Panc1 (cell line): ENCODE measurements at regions not wholly inside any gene's neighbourhood (a gene's known extent, or its start where the extent isn't known, plus 50 kb on each side); places are given as distances from the start of the nearest gene placed in this dataset.

Experiments
- ATAC-seq: fragments of 200-7000 bp; cut with Tn5 transposase; 2 replicates; pipeline ENCODE4 v1.9.1; 2020; ENCODE audit warnings: mild to moderate bottlenecking, moderate library complexity
- BruUV-seq: library from RNA; stranded (reverse); fragments of 400-500 nt; replicated peaks from 2 replicates; lab custom pipeline; 2021; lab: Mats Ljungman, UMichigan
- CTCF ChIA-PET: fragments of 300-600 bp; sonication (Branson Sonifier 250); formaldehyde crosslinking; loops from one replicate; lab custom pipeline; 2022; ENCODE audit warnings: antibody characterized with exemption; lab: Charles Lee
- POLR2A ChIA-PET: fragments of 300-600 bp; sonication (Branson Sonifier 250); formaldehyde crosslinking; loops from one replicate; lab custom pipeline; 2022; ENCODE audit warnings: antibody characterized with exemption; lab: Charles Lee
- DNase-seq: peaks from one replicate; pipeline ENCODE4 v3.0.0-alpha.2; 2010; ENCODE audit warnings: low read depth, low spot score
- H3K27ac ChIP-seq: 2 replicates; pipeline ENCODE4 v1.5.1; 2011; ENCODE audit warnings: mild to moderate bottlenecking, low read length, inconsistent platforms
- H3K27me3 ChIP-seq: fragments of 200-500 bp; sonication (Bioruptor generic); 2 replicates; pipeline ENCODE4 v1.6.0; 2014; ENCODE audit warnings: low read length, inconsistent platforms; ENCODE audit not compliant: control insufficient read depth, insufficient read depth
- H3K36me3 ChIP-seq: fragments of 200-500 bp; sonication (Bioruptor generic); 2 replicates; pipeline ENCODE4 v1.5.1; 2014; ENCODE audit warnings: inconsistent platforms, mild to moderate bottlenecking, low read length, moderate library complexity; ENCODE audit not compliant: control insufficient read depth, insufficient read depth
- H3K4me1 ChIP-seq: 2 replicates; pipeline ENCODE4 v1.5.1; 2011; ENCODE audit warnings: inconsistent platforms, mild to moderate bottlenecking, low read length, moderate library complexity; ENCODE audit not compliant: control insufficient read depth, insufficient read depth
- H3K4me3 ChIP-seq, 2 experiments: 2 replicates each; pipeline ENCODE4 v1.5.1; 2011 to 2012; ENCODE audit warnings: low read depth in 2 of 2, low read length in 2 of 2, mild to moderate bottlenecking in 2 of 2, inconsistent platforms in 1 of 2, moderate library complexity in 1 of 2
- H3K9me3 ChIP-seq: fragments of 200-500 bp; sonication (Bioruptor generic); 2 replicates; pipeline ENCODE4 v1.5.1; 2014; ENCODE audit warnings: low read depth, mild to moderate bottlenecking, inconsistent platforms, low read length, moderate library complexity; ENCODE audit not compliant: control insufficient read depth, insufficient read depth
- CTCF ChIP-seq: fragments of 450-650 bp; IDR thresholded peaks from 2 replicates; pipeline ENCODE4 v1.5.1; 2017; ENCODE audit warnings: mild to moderate bottlenecking
- POLR2AphosphoS5 ChIP-seq: IDR thresholded peaks from 2 replicates; pipeline ENCODE4 v1.6.1; 2012; ENCODE audit warnings: mild to moderate bottlenecking, low read depth, low read length, moderate library complexity
- SIN3A ChIP-seq: IDR thresholded peaks from 2 replicates; pipeline ENCODE4 v1.6.1; 2012; ENCODE audit warnings: low read depth, mild to moderate bottlenecking, low read length, moderate library complexity, borderline replicate concordance; ENCODE audit not compliant: insufficient read depth
- TCF7L2 ChIP-seq: IDR thresholded peaks from 2 replicates; pipeline ENCODE4 v1.6.1; 2011; ENCODE audit warnings: mild to moderate bottlenecking, low read depth, low read length, inconsistent platforms
- in situ Hi-C: cut with HindIII; loops from 2 replicates; pipeline ENCODE4 v1.10.0; 2016; ENCODE audit warnings: low sequenced_read_pairs, low pct_unique_long_range_greater_than_20kb
- intact Hi-C: fragments of 100-400 bp; cut with micrococcal nuclease; formaldehyde crosslinking; loops from one replicate; pipeline ENCODE4 v1.10.0; 2022; ENCODE audit not compliant: unreplicated experiment
- TF ChIP-seq, protein P1 (sequence below), 2 experiments: IDR thresholded peaks; 2 replicates each; pipeline ENCODE4 v1.6.1; 2011 to 2012; ENCODE audit warnings: low read depth in 2 of 2, control low read depth in 1 of 2, low read length in 1 of 2, mild to moderate bottlenecking in 1 of 2, moderate library complexity in 1 of 2; ENCODE audit not compliant: insufficient read depth in 1 of 2

DNA sequence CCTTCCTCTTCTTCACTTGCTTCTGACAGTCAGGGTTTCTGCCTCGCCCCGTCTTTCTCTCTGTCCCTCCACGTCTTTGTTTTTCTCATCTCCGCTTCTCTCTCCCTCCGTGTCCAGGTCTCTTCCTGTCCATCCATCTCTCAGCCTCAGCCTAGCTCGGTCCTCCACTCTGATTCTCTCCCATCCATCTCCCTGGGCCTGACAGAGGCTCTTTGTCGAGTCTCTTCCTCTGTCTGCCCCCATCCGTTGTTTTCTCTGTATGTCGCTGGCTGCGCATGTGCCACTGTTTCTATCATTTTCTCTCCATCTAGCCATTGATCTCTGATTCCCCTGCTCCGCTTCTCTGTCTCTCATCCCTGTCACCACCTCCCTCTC lies 328.9 kb upstream of the TBX3 start:
- Histone ChIP-seq H3K27ac (no peak overlapping the region), H3K27me3 (no peaks in the 10 kb centered on the region; the same call in 1 of the 2 replicates), H3K4me1 (no peaks in the 10 kb centered on the region), H3K4me3 (no peak overlapping the region), H3K9me3 (no peaks in the 10 kb centered on the region), H3K36me3 (no peaks in the 10 kb centered on the region)
- ChIA-PET POLR2A (interaction anchor here (0.7 kb wide), 1 partner anchor 262 kb away, joined by 5 read pairs; no protein-coding TSS in a partner anchor), CTCF (no interaction called here)
- ATAC-seq (no peak), DNase-seq (no peak)
- intact Hi-C loops (no loop called here), in situ Hi-C loops (no loop called here)
- BruUV-seq, result no TSS peak
- TF ChIP-seq, protein P1, sequence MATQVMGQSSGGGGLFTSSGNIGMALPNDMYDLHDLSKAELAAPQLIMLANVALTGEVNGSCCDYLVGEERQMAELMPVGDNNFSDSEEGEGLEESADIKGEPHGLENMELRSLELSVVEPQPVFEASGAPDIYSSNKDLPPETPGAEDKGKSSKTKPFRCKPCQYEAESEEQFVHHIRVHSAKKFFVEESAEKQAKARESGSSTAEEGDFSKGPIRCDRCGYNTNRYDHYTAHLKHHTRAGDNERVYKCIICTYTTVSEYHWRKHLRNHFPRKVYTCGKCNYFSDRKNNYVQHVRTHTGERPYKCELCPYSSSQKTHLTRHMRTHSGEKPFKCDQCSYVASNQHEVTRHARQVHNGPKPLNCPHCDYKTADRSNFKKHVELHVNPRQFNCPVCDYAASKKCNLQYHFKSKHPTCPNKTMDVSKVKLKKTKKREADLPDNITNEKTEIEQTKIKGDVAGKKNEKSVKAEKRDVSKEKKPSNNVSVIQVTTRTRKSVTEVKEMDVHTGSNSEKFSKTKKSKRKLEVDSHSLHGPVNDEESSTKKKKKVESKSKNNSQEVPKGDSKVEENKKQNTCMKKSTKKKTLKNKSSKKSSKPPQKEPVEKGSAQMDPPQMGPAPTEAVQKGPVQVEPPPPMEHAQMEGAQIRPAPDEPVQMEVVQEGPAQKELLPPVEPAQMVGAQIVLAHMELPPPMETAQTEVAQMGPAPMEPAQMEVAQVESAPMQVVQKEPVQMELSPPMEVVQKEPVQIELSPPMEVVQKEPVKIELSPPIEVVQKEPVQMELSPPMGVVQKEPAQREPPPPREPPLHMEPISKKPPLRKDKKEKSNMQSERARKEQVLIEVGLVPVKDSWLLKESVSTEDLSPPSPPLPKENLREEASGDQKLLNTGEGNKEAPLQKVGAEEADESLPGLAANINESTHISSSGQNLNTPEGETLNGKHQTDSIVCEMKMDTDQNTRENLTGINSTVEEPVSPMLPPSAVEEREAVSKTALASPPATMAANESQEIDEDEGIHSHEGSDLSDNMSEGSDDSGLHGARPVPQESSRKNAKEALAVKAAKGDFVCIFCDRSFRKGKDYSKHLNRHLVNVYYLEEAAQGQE (IDR thresholded peaks at IDR 0.05; ENCODE audit: insufficient read depth in 1 of 2, low read depth in 2 of 2, low read length in 1 of 2), result no peak
- no peak for TF ChIP-seq CTCF
- no peak for TF ChIP-seq POLR2AphosphoS5

- CTCF ChIA-PET, result no interaction called here
- ATAC-seq (no peak), DNase-seq (no peak)
- in situ Hi-C loops (no loop called here), intact Hi-C loops (no loop called here)
- TF ChIP-seq, protein P1 (IDR thresholded peaks at IDR 0.05; ENCODE audit: insufficient read depth in 1 of 2, low read depth in 2 of 2, low read length in 1 of 2), result no peak
- no peak for TF ChIP-seq CTCF
- no peak for TF ChIP-seq POLR2AphosphoS5
- no peak for TF ChIP-seq SIN3A
- TF ChIP-seq TCF7L2, result no peak
- H3K27me3 ChIP-seq, result no peaks in the 10 kb centered on the region; the same call in 1 of the 2 replicates
- H3K4me1 ChIP-seq, result no peaks in the 10 kb centered on the region
- BruUV-seq, result no TSS peak
- no peaks in the 10 kb centered on the region for H3K36me3 ChIP-seq
- POLR2A ChIA-PET, result no interaction called here
- no peaks in the 10 kb centered on the region for H3K9me3 ChIP-seq
- no peak overlapping the region for H3K27ac ChIP-seq
- no peak overlapping the region for H3K4me3 ChIP-seq
These were observed 327.7 kb upstream of the TBX3 start for GRCh38 chr12:115011703-115012102.
